SU-DHL-6 (cell line): ENCODE measurements at regions not wholly inside any gene's neighbourhood (a gene's known extent, or its start where the extent isn't known, plus 50 kb on each side); places are given as distances from the start of the nearest gene placed in this dataset.

ENCODE experiments used
- H2AFZ ChIP-seq: fragments of 200-600 bp; sonication (generic); 2 replicates; pipeline ENCODE4 v1.6.1; 2014; ENCODE audit warnings: low read depth, mild to moderate bottlenecking, moderate library complexity, mixed read lengths, antibody characterized with exemption, low read length; ENCODE audit not compliant: severe bottlenecking
- H3F3A ChIP-seq: fragments of 200-600 bp; shearing (Covaris generic); 2 replicates; pipeline ENCODE4 v1.6.0; 2016; ENCODE audit warnings: antibody characterized with exemption, mild to moderate bottlenecking; ENCODE audit not compliant: insufficient read depth
- H3K27ac ChIP-seq: fragments of 200-600 bp; sonication (generic); 2 replicates; pipeline ENCODE4 v1.5.1; 2016; ENCODE audit warnings: low read depth, mild to moderate bottlenecking, low read length, moderate library complexity, mixed read lengths
- H3K27me3 ChIP-seq: fragments of 200-600 bp; sonication (generic), shearing (Covaris generic); 2 replicates; pipeline ENCODE4 v1.6.0; 2014; ENCODE audit warnings: mild to moderate bottlenecking, low read length
- H3K36me3 ChIP-seq: fragments of 200-600 bp; sonication (generic); 2 replicates; pipeline ENCODE4 v1.6.1; 2014; ENCODE audit warnings: mild to moderate bottlenecking, low read length, mixed read lengths
- H3K4me2 ChIP-seq: fragments of 300-600, 200-600 bp; shearing (Covaris generic), sonication (generic); 2 replicates; pipeline ENCODE4 v1.6.0; 2014; ENCODE audit warnings: low read length, low read depth, mild to moderate bottlenecking; ENCODE audit not compliant: poor library complexity, severe bottlenecking
- H3K4me3 ChIP-seq: fragments of 200-600 bp; sonication (generic); 2 replicates; pipeline ENCODE4 v1.5.1; 2014; ENCODE audit warnings: antibody characterized with exemption, low read length, mild to moderate bottlenecking, mixed read lengths; ENCODE audit not compliant: insufficient read depth, poor library complexity, severe bottlenecking
- H3K79me2 ChIP-seq: fragments of 200-600 bp; sonication (generic); 2 replicates; pipeline ENCODE4 v1.6.1; 2014; ENCODE audit warnings: mild to moderate bottlenecking, low read length, moderate library complexity; ENCODE audit not compliant: insufficient read depth
- H3K9ac ChIP-seq: fragments of 200-600 bp; sonication (generic); 2 replicates; pipeline ENCODE4 v1.7.0; 2014; ENCODE audit warnings: mild to moderate bottlenecking, low read length
- H3K9me2 ChIP-seq: fragments of 200-600 bp; sonication (generic); replicated peaks from 2 replicates; pipeline ENCODE4 v1.6.1; 2014; ENCODE audit warnings: low read length; ENCODE audit not compliant: insufficient read depth
- H3K9me3 ChIP-seq: fragments of 200-600 bp; sonication (generic); 2 replicates; pipeline ENCODE4 v1.6.1; 2014; ENCODE audit warnings: low read length, mixed read lengths; ENCODE audit not compliant: insufficient read depth
- H4K20me1 ChIP-seq: fragments of 200-600 bp; sonication (generic); 2 replicates; pipeline ENCODE4 v1.6.1; 2014; ENCODE audit warnings: low read depth, mild to moderate bottlenecking, antibody characterized with exemption, low read length, moderate library complexity, mixed read lengths
- CTCF ChIP-seq: fragments of 200-600 bp; sonication (generic); IDR thresholded peaks from one replicate; pipeline ENCODE4 v1.5.1; 2017; ENCODE audit warnings: antibody characterized with exemption, mild to moderate bottlenecking, low read length, moderate library complexity; ENCODE audit not compliant: insufficient read depth, poor library complexity, severe bottlenecking
- EZH2phosphoT487 ChIP-seq: fragments of 200-600 bp; sonication (generic), shearing (Covaris generic); conservative IDR thresholded peaks from 2 replicates; pipeline ENCODE4 v1.6.1; 2018; ENCODE audit warnings: mild to moderate bottlenecking, antibody characterized with exemption, low read length, moderate library complexity, mixed read lengths

- Histone ChIP-seq H3K9me2 (no peaks in the 10 kb centered on the region), H3K4me3 (no peak overlapping the region), H4K20me1 (no peaks in the 10 kb centered on the region), H3F3A (no peaks in the 10 kb centered on the region), H3K27me3 (no peaks in the 10 kb centered on the region), H3K9me3 (no peaks in the 10 kb centered on the region), H3K36me3 (no peaks in the 10 kb centered on the region), H3K4me2 (no peak overlapping the region), H3K27ac (no peak overlapping the region), H2AFZ (no peak overlapping the region), H3K79me2 (no peaks in the 10 kb centered on the region), H3K9ac (no peak overlapping the region)
- TF ChIP-seq EZH2phosphoT487 (no peak), CTCF (no peak)
These were observed 107.9 kb upstream of the WSCD2 start for GRCh38 chr12:108021141-108021540.

GRCh38 chr12:108021949-108022522 is 107.1 kb upstream of the WSCD2 start:
- Histone ChIP-seq H3K36me3 (no peaks in the 10 kb centered on the region), H3K79me2 (no peaks in the 10 kb centered on the region), H3K9ac (no peak overlapping the region), H3K4me3 (no peak overlapping the region), H3K9me3 (no peaks in the 10 kb centered on the region), H3K9me2 (no peaks in the 10 kb centered on the region), H3K27ac (no peak overlapping the region), H4K20me1 (no peaks in the 10 kb centered on the region), H3F3A (no peaks in the 10 kb centered on the region), H3K4me2 (no peak overlapping the region), H3K27me3 (no peaks in the 10 kb centered on the region), H2AFZ (no peak overlapping the region)
- TF ChIP-seq CTCF (no peak), EZH2phosphoT487 (no peak)

- Histone ChIP-seq H3K9me3 (no peaks in the 10 kb centered on the region), H3K79me2 (no peaks in the 10 kb centered on the region), H3K36me3 (no peaks in the 10 kb centered on the region), H3F3A (no peaks in the 10 kb centered on the region), H3K4me3 (no peak overlapping the region), H3K9me2 (no peaks in the 10 kb centered on the region), H4K20me1 (no peaks in the 10 kb centered on the region), H3K27ac (no peak overlapping the region), H2AFZ (no peak overlapping the region), H3K9ac (no peak overlapping the region), H3K27me3 (no peaks in the 10 kb centered on the region), H3K4me2 (no peak overlapping the region)
- TF ChIP-seq CTCF (no peak), EZH2phosphoT487 (no peak)
These were observed 99.8 kb upstream of the WSCD2 start for GRCh38 chr12:108029051-108029835.
